NT2/D1 (cell line): ENCODE measurements at regions not wholly inside any gene's neighbourhood (a gene's known extent, or its start where the extent isn't known, plus 50 kb on each side); places are given as distances from the start of the nearest gene placed in this dataset.
"Not testable (repeated sequence)": the region's sequence is repeated elsewhere in the genome, so short reads cannot be mapped to it uniquely, and the experiment has no call there.

Experiments
- DNase-seq: peaks from one replicate; pipeline ENCODE4 v3.0.0-alpha.2; 2011; ENCODE audit warnings: low read depth, low spot score
- H3K27me3 ChIP-seq: 2 replicates; pipeline ENCODE4 v1.6.0; 2011; ENCODE audit warnings: mild to moderate bottlenecking; ENCODE audit not compliant: insufficient read length, insufficient read depth
- H3K36me3 ChIP-seq: 2 replicates; pipeline ENCODE4 v1.6.1; 2011; ENCODE audit warnings: mild to moderate bottlenecking, low read length, mixed read lengths; ENCODE audit not compliant: insufficient read depth, insufficient read length
- H3K4me1 ChIP-seq: 2 replicates; pipeline ENCODE4 v1.5.1; 2011; ENCODE audit not compliant: insufficient read depth, insufficient read length
- H3K4me3 ChIP-seq: 2 replicates; pipeline ENCODE4 v1.5.1; 2011; ENCODE audit warnings: low read depth; ENCODE audit not compliant: insufficient read length
- H3K9ac ChIP-seq: 2 replicates; pipeline ENCODE4 v1.6.0; 2011; ENCODE audit warnings: low read depth; ENCODE audit not compliant: insufficient read length
- H3K9me3 ChIP-seq: 2 replicates; pipeline ENCODE4 v1.5.1; 2011; ENCODE audit warnings: mild to moderate bottlenecking, low read length; ENCODE audit not compliant: insufficient read depth

DNA sequence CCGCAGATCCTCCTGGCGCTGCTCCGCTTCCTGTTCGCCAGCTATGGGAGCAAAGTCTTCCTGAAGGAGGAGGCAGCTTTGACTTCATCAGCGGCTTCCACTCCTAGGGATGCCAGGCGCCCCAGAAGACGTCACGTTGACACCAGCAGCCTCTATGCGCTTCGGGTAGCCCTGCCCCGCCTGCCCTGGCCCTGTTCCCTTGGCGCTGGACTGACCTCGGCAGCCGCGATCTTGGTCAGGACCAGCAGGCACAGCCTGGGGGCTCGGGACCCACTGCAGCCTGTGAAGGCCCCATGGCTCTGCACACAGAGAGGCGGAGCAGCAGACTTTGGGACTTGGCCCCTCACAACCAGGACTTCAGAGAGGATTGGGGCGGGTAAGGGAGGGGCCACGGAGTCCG is 957.8 kb downstream of the RPIA start:
- not testable (repeated sequence) for DNase-seq, H3K4me1 ChIP-seq, H3K4me3 ChIP-seq, H3K27me3 ChIP-seq, H3K9me3 ChIP-seq, H3K9ac ChIP-seq, H3K36me3 ChIP-seq

DNA sequence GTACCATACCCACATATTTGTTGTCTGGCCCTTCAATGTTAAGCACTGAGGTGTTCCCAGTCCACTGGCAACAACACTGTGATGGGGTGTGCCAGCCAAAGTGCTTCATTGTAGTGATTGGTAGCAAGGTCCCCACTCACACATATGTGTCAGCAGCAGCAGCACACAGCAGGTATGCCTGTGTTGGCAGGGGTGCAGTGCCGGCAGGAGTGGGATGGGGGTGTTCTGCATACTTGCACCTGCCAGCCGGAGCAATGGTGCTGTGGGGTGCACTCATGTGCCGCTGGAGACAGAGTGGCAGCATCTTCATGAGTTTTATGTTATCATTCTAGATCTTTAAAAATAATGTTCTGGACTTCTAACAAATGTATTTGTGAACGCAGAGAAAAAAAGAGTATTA is 987.8 kb downstream of the RPIA start:
- not testable (repeated sequence) for H3K27me3 ChIP-seq, DNase-seq

More for the DNA sequence above, 987.8 kb downstream of the RPIA start:
- not testable (repeated sequence) for H3K36me3 ChIP-seq, H3K4me1 ChIP-seq, H3K9ac ChIP-seq, H3K9me3 ChIP-seq, H3K4me3 ChIP-seq
